Liver (tissue), 3 donors: ENCODE measurements at regions not wholly inside any gene's neighbourhood (a gene's known extent, or its start where the extent isn't known, plus 50 kb on each side); places are given as distances from the start of the nearest gene placed in this dataset.

Source experiments
- CTCF ChIP-seq: fragments of 150-350 bp; IDR thresholded peaks from 2 replicates; pipeline ENCODE4 v1.5.1; 2017; ENCODE audit warnings: improper control_type of control experiment, low read depth, low read length; ENCODE audit not compliant: missing input control
- EGR1 ChIP-seq, 2 donors: IDR thresholded peaks; 2 replicates each; pipeline ENCODE4 v1.6.1; 2016 to 2018; ENCODE audit warnings: antibody characterized with exemption in 2 of 2, low read depth in 2 of 2
- GABPA ChIP-seq, 2 donors: IDR thresholded peaks in 1 of 2; conservative IDR thresholded peaks in 1 of 2; 2 replicates each; pipeline ENCODE4 v1.6.1; 2016; ENCODE audit warnings: antibody characterized with exemption in 2 of 2, mild to moderate bottlenecking in 1 of 2, moderate library complexity in 1 of 2
- JUND ChIP-seq, 2 donors: IDR thresholded peaks; 2 replicates each; pipeline ENCODE4 v1.6.1; 2016; ENCODE audit warnings: antibody characterized with exemption in 2 of 2
- NR2F2 ChIP-seq: IDR thresholded peaks from 2 replicates; pipeline ENCODE4 v1.6.1; 2016; ENCODE audit warnings: antibody characterized with exemption
- RAD21 ChIP-seq, 2 donors: IDR thresholded peaks; 2 replicates each; pipeline ENCODE4 v1.6.1; 2016; ENCODE audit warnings: antibody characterized with exemption in 2 of 2, mild to moderate bottlenecking in 2 of 2
- REST ChIP-seq: IDR thresholded peaks from 2 replicates; pipeline ENCODE4 v1.6.1; 2016; ENCODE audit warnings: antibody characterized with exemption, mild to moderate bottlenecking
- RXRA ChIP-seq, 2 donors: IDR thresholded peaks; 2 replicates each; pipeline ENCODE4 v1.6.1; 2017 to 2018; ENCODE audit warnings: antibody characterized with exemption in 2 of 2, mild to moderate bottlenecking in 1 of 2
- SP1 ChIP-seq: IDR thresholded peaks from 2 replicates; pipeline ENCODE4 v1.6.1; 2018; ENCODE audit warnings: antibody characterized with exemption, mild to moderate bottlenecking
- TAF1 ChIP-seq: conservative IDR thresholded peaks from 2 replicates; pipeline ENCODE4 v1.6.1; 2016; ENCODE audit warnings: antibody characterized with exemption, mild to moderate bottlenecking
- YY1 ChIP-seq: IDR thresholded peaks from 2 replicates; pipeline ENCODE4 v1.6.1; 2016; ENCODE audit warnings: antibody characterized with exemption, mild to moderate bottlenecking
- ZBTB33 ChIP-seq: IDR thresholded peaks from 2 replicates; pipeline ENCODE4 v1.6.1; 2016; ENCODE audit warnings: antibody characterized with exemption
- TF ChIP-seq, protein P1 (sequence below): IDR thresholded peaks from 2 replicates; pipeline ENCODE4 v1.6.1; 2016; ENCODE audit warnings: antibody characterized with exemption
- TF ChIP-seq, protein P2 (sequence below): IDR thresholded peaks from 2 replicates; pipeline ENCODE4 v1.6.1; 2016; ENCODE audit warnings: antibody characterized with exemption
- donor health status: healthy.
- donor health status: healthy.

DNA sequence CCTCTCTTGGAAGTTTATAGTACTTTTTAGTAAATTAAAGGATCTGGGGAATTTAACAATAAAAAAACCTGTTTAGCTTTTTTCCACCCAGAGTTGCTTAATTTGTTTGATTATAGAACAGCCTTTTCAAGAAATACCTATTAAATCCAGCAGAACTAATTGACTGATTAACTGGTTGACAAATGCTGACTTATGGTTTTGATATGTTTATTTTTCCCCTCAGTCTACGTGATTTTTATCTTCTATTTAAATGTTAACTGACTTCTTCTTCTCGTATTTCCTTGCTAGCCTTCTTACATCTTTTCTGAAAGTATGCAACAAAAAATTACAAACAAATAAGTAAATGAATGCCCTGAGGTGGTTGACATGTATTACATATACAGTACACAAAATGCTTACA lies 302.9 kb upstream of the SPAG17 start:
- TF ChIP-seq, protein P1, sequence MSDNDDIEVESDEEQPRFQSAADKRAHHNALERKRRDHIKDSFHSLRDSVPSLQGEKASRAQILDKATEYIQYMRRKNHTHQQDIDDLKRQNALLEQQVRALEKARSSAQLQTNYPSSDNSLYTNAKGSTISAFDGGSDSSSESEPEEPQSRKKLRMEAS, result no peak
- TF ChIP-seq REST, result no peak
- no peak for TF ChIP-seq CTCF
- TF ChIP-seq RXRA (IDR thresholded peaks at IDR 0.05), result no peak
- TF ChIP-seq SP1, result no peak
- TF ChIP-seq, protein P2, sequence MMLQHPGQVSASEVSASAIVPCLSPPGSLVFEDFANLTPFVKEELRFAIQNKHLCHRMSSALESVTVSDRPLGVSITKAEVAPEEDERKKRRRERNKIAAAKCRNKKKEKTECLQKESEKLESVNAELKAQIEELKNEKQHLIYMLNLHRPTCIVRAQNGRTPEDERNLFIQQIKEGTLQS, result no peak
- TF ChIP-seq YY1, result no peak
- no peak for TF ChIP-seq TAF1
- TF ChIP-seq RAD21 (IDR thresholded peaks at IDR 0.05), result no peak
- TF ChIP-seq NR2F2, result no peak
- TF ChIP-seq JUND (IDR thresholded peaks at IDR 0.05), result no peak
- TF ChIP-seq ZBTB33, result no peak
- TF ChIP-seq EGR1 (IDR thresholded peaks at IDR 0.05; ENCODE audit: low read depth in 2 of 2), result no peak
- TF ChIP-seq GABPA (IDR thresholded peaks at IDR 0.05 in 1 of 2, conservative IDR thresholded peaks at IDR 0.05 in 1 of 2), result no peak
